GM19023 (cell line): ENCODE measurements at regions not wholly inside any gene's neighbourhood (a gene's known extent, or its start where the extent isn't known, plus 50 kb on each side); places are given as distances from the start of the nearest gene placed in this dataset.
"Not testable (repeated sequence)": the region's sequence is repeated elsewhere in the genome, so short reads cannot be mapped to it uniquely, and the experiment has no call there.

ENCODE experiments used
- ATAC-seq: cut with Tn5 transposase; IDR thresholded peaks from one replicate; pipeline ENCODE4 v1.9.1; 2021; ENCODE audit warnings: mild to moderate bottlenecking, moderate library complexity; ENCODE audit not compliant: unreplicated experiment

DNA sequence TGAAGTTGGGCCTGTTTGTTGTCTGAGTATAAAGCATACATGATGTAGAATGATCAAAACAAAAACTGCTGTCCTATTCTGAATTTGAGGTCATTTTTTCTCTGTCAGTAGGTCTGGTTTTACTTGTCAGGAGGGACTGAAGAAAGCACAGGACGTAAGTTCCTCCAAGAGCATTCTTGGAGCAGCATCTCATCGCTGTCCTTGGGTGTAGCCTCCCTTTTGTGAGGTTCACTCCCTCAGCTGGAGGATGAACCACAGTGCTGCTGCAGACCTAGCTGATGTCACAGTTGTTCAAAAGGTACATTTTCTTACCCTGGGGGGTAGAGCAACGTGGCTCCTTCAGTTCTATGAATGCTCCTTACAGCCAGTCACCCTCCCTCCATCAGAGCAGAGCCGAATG, 490.0 kb upstream of the TBL1XR1 start:
- no peak for ATAC-seq

DNA sequence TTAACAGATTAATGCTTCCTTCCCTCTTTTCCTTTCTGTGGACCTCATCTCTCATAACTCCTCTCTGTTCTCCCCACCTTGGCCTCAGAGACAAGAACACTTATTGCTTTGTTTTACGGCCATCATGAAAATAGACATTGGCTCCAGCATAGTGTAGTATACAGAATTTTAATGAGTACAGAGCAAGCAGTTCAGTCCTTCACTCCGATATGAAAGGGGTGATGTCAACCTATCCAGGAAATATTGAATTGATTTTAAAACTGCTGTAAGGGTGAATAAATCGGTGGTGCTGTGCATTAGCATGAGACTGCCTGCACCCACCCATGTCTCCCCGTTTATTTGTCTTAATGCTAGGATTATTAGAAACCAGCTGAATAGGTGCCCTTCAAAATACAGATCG, 490.9 kb upstream of the TBL1XR1 start:
- no peak for ATAC-seq

GRCh38 chr3:177689077-177689476, 491.8 kb upstream of the TBL1XR1 start:
- ATAC-seq = no peak

- ATAC-seq = no peak
Observed at GRCh38 chr3:177689869-177690268, 492.6 kb upstream of the TBL1XR1 start.

DNA sequence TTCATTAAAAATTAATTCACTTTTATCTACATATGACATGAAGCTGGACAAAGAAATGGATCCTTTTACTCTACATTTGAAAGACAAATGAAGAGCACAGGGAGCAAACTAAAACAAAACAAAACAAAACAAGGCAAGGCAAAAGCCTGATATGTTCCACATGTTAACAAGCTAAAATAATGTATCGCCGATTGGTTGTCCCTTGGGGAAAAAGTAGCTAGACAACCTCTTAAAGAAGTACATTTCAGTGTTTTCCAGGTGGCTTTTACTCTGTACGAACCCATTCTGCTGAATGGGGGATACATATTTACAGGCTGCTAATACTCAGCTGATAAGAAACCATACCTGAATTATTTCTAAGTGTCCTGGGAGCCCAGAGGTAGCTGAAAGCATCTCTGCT, 493.0 kb upstream of the TBL1XR1 start:
- no peak for ATAC-seq

DNA sequence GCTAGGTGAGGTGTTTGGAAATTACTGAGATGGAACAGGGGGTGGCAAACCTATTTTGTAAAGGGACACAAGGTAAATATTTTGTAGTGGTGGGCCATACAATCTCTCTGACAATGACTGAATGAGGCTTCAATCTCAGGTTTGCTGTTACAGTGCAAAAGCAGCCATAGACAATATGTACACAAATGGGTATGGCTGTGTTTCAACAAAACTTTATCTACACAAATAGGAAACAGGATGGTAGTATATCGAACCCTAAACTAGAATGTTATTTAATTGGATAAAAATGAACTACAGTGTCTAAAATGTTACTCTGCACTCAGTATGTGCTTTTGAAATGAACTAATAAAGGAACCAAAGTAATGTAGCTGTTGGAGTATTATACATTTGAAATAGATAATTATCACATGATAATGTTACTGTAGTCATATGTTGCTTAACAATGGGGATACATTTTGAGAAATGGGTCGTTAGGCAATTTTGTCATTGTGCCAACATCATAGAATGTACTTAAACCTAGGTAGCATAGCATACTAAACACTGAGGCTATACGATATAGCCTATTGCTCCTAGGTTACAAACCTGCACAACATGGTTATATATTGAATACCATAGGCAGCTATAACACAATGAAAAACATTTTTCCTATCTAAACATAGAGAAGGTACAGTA, 495.2 kb upstream of the TBL1XR1 start:
- ATAC-seq = no peak

DNA sequence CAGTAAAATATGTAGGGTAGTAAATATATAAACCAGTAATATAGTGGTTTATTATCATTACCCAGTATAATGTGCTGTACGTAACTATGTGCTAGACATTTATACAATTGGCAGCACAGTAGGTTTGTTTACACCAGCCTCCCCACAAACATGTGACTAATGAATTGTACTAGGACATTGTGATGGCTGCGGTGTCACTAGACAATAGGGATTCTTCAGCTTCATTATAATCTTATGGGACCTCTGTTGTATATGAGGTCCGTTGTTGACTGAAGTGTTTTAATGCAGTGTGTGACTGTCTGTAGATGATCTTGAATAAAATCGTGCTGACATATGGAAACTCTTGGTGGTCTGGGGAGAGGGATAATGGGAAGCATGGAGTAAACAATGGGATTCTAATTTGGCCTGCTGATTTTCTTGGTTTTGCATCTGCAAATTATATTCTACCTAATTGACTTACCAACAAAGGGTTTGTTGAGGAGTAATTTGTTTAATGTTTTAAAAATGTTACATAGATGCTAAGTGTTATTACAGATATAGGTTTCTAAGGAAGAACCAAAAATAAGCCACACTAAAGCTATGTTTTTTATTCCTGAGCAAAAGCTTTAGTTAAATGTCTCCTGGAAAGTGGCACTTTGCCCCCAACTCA, 496.5 kb upstream of the TBL1XR1 start:
- no peak for ATAC-seq

DNA sequence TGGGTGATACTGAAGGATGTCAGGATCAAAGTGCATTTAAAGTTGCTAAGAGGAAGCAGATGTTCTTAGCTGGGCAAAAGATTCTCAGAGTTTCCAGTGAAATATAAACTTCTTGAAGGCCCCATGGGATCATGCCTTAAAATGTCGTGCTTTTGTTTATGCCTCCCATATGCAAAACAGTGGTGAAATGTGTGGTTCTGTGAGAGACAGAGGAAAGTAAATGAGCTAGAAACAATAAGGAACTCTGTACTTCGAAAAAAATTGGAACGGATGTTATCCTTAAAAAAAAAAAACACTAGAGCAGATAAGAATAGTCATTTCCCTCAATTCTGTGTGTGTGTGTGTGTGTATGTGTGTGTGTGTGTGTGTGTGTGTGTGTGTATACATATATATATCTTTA, 497.0 kb upstream of the TBL1XR1 start:
- ATAC-seq = no peak

DNA sequence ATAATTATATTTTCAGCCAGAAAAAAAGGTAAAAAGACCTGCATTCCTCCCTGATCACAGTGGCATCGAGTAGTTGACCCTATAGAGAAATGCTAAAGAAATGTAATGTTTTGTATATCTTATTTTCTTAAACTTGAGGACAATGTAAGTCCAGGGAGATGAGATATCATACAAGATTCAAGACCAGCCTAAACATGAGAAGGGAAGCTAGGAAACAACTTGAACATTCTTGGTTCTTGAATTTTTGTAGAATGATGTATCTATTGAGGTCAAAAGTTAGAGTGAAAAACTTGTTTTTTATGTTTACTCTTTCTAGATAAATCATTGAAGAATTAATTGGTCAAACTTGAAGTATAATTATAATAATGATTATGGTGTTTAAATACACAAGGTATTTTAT, 497.7 kb upstream of the TBL1XR1 start:
- no peak for ATAC-seq

- ATAC-seq = no peak
Observed at GRCh38 chr3:177700117-177700516, 502.8 kb upstream of the TBL1XR1 start.

DNA sequence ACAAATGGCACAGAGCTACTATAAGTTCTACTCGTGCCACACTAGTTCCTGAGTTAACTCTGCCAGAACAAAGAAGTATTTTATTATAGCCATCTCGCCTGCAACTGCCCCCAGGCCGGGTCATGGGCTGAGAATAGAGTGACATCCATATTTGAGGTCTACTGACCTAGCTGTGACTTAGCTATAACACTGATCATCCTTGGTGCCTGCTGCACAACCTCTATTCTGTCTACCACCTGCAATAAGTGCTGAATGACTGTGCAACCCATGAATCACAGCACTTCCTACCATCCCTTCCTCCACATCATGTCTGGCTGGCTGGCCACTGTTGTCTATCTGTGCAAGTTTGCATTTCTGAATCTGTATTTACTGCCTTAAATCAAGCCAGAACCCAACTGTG, 506.5 kb upstream of the TBL1XR1 start:
- ATAC-seq = no peak

DNA sequence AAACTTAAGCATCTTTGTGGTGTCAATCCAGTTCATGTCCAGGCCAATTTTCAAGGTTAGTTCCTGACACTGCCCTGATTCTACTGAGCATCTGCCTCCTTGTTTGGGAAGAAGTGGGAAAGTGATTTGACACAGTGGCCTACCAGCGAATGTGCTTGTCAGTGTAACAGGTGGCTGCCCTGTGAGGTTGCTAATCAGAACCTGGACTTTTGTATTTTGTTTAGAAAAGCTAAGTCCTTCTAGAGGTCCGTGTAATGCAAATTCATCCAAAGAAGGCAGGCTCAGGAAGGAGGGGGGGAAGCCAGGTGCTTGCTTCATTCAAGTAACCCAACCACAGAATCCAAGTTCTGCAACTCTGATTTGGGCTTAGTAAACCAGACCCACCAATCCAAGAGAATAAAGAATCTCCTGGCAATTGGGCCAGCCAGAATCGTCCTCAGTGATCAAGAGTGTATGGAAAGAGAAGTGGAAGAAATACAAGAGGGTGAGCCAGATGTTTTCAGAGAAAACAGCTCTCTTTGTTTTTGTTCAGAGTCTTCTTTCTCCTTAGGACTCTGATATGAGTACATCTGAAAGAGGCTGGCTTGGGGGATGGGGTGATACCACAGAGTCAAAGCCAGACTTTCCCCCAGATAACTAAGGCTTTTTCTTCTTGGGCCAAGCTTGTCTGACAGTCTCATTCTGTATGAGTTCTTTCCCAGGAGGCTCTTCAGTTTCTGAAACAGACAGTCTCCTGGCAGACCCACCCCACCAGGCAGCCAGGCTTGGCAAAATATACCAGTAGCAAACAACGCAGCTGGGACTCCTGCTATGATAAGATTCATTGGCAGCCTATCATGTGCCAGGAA, 508.9 kb upstream of the TBL1XR1 start:
- ATAC-seq = no peak

DNA sequence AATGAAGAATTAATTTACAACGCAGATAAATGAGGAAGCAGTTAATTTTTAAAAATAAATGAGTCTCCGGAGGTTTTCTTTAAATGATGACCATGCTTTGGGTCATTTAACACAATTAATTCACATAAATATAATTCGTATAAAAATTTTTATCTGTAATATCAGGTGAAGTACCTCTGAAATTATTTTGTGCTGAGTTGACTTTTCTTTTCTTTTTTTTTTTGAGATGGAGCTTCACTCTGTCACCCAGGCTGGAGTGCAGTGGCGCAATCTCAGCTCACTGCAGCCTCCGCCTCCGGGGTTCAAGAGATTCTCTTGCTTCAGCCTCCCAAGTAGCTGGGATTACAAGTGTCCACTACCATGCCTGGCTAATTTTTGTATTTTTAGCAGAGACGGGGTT, 512.2 kb upstream of the TBL1XR1 start:
- ATAC-seq = not testable (repeated sequence)

- no peak for ATAC-seq
Observed at GRCh38 chr3:177710506-177710905, 513.2 kb upstream of the TBL1XR1 start.

DNA sequence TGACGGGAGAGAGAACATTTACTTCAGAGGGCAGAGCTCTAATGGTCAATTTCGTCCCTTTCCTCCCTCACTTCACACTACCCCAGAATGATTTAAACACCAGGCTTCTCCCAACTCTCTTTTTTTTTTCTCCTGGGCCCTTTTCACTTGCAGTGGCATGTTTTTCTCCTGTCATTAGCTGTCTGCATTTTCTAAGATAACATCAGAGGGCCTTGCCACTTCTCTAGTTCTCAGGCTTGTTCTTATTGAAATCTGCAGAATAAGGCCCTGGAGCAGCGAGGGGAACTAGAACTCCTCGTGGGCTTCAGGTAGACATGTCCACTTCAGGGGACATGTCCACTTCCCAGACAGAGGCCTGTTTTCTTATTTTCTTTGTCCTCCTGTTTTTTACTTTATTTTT, 514.4 kb upstream of the TBL1XR1 start:
- no peak for ATAC-seq

GRCh38 chr3:177713928-177714900, 516.9 kb upstream of the TBL1XR1 start:
- ATAC-seq = no peak

GRCh38 chr3:177714945-177715344, 517.7 kb upstream of the TBL1XR1 start:
- ATAC-seq = no peak

- ATAC-seq = no peak
Observed at GRCh38 chr3:177715980-177716379, 518.7 kb upstream of the TBL1XR1 start.

DNA sequence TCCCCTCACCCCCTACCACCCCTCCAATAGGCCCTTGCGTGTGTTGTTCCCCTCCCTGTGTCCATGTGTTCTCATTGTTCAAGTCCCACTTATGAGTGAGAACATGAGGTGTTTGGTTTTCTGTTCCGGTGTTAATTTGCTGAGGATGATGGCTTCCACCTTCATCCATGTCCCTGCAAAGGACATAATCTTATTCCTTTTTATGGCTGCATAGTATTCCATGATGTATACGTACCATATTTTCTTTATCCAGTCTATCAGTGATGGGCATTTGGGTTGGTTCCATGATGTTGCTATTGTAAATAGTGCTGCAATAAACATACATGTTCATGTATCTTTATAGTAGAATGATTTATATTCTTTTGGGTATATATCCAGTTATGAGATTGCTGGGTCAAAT, 523.6 kb upstream of the TBL1XR1 start:
- ATAC-seq = not testable (repeated sequence)

- no peak for ATAC-seq
Observed at GRCh38 chr3:177721864-177722785, 524.8 kb upstream of the TBL1XR1 start.
